ENCODE measurements at regions not wholly inside any gene's neighbourhood (a gene's known extent, or its start where the extent isn't known, plus 50 kb on each side); places are given as distances from the start of the nearest gene placed in this dataset.
"Not testable (repeated sequence)": the region's sequence is repeated elsewhere in the genome, so short reads cannot be mapped to it uniquely, and the experiment has no call there.

DNA sequence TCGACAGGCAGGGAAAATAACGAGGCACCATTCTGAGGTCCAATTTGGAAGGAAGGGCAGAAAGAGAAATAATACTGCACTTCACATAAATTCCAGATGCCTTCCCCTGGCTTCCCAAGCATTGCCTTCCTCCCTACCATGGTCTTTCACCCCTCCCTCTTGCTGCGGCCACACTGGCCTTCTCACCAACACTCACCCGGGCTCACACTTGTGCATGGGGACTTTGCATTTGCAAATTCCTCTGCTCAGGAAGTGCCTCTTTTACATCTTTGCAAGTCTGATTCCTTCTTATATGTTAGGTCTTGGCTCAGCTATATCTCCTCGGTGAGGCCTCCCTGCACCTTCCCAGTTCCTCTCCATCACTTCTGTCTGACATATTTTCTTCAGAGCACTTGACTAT lies 199.4 kb downstream of the CHIC2 start:
- no peak for DNase-seq

DNA sequence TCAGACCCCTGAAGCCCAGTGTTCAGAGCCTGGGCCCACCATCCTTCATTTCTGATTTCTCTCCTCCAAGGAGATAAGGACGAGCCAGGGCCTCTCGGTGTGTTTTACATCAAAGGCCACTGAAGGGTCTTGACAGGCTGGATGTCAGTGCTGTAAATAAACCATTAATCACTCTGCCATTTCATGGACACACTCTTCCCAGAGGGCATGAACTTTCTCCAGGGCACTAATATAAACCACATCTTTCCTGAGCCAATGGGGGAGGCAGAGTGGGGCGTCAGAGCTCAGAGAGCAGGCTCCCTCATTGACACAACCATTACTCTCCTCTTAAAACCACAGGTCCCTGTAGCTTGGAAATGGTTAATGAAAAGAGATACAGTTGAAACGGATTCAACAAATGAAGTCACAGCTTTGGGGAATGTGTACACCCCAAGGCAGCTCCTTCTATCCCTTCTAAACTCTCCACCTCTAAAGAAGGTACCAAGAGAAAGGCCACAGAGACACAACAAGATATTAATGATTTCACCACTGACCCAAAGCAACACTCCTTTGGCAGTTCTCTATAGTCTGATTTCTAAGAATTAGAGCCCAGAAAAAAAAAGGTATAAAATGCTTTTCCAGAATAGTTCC lies 200.6 kb downstream of the CHIC2 start:
- DNase-seq = no peak

DNA sequence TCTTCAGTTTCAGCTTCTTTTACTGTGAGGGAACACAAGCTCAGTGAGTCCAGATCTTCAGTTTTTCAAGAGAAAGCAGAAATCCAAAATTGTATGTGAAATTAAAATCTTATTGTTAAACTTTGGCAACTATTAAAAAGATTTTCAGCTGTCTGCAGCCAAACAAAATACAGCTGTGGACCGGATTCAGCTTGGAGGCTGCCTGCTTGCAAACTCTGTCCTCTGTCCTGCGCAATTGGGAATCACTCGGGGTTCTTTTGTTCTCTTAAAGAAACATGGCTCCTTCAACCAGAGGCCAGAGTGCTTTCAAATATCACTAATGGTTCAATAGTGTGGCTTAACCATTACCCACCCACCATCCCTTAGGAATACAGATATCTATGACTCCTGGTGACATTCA lies 201.2 kb downstream of the CHIC2 start:
- no peak for DNase-seq

DNA sequence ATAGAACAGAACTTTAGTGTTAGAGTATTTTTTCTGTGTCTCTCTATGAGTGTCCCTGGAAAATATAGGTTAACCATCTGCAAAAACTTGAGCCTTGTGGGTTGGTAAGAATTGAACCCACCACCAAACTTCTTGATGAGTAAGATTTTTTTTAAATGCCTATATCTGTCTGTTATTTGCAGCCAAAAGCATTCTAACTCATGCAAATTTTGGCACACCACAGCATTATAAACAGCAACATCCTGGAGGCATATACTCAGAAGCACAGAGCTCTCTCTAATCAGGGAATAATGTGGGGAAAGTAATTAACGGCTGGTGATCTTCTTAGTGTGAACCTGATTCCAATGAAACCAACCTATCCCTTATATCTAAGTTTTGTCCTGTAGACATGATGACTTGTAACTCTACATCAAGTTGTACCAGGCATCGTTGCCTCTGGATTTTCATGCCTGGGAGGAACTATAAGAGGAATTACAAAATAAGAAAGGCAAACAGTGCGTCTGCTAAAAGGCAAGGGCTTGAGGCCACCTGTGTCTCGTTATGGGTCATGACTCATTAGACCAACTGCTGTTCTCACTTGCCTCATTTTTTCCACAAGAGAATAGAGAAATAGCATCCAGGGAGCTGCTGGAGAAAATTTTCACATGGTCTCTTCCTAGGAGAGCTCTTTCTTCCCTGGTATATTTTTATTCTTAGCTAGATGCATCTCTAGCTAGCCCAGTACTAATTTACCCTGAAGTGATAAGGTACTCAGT lies 202.4 kb downstream of the CHIC2 start:
- DNase-seq = no peak

DNA sequence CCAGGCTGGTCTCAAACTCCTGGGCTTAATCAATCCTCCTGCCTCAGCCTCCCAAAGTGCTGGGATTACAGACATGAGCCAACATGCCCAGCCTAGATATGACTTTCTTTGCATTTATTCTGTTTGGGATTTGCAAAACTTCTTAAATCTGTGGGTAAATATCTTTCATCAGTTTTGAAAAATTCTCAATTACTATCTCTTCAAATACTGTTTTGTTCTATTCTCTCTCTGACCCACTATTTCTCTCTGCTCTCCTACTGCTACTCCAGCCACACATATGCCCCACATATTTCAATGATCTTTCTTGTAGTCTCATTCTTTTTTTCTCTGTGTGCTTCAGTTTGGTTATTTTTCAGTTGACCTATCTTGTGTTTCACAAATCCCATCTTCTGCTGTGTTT lies 205.1 kb downstream of the CHIC2 start:
- DNase-seq = no peak

DNA sequence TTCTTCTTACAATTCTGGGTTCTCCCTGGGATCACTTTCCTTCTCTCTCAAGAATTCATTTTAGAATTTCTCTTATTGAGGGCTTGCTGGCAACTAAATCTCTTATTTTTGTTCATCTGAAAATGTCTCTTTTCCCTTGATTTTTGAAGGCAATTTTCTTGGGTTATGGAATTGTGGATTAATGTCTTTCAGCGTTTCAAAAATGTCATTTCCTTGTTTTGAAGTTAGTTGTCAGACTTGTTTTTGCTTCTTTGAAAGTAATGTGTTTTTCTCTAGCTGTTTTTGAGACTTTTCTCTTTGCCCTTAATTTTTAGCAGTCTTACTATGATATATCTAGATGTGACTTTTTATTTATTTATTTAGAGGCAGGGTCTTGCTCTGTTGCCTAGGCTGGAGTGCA lies 205.7 kb downstream of the CHIC2 start:
- DNase-seq = no peak

DNA sequence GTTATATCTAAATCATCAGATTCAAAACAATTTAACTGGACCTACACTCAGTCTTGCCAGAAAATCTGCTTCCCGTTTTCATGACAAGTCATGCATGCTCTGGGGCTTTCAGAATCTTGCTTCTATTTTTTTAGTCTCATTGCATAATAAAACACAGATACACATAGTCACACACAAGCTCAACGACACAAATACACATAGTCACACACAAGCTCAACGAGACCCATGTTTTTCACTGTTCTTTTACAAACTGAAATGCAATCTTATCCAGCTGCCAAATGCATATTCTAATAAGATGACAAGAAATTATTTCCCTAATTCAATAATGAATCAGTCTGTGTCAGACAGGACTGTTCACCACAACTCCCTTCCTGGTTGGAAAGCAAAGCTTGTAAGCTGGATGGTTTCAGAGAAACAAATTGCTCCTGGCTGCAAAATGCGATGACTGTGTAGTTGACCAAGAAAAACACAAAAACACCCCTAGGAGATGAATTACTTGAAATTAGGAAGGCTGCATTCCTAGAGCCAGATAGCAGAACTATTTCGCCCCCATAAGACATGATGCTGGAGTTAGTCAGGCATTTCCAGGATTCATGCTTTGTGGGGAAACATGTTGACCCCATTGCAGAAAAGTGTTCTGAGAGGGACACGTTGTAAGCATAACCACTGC lies 208.7 kb downstream of the CHIC2 start:
- no peak for DNase-seq

DNA sequence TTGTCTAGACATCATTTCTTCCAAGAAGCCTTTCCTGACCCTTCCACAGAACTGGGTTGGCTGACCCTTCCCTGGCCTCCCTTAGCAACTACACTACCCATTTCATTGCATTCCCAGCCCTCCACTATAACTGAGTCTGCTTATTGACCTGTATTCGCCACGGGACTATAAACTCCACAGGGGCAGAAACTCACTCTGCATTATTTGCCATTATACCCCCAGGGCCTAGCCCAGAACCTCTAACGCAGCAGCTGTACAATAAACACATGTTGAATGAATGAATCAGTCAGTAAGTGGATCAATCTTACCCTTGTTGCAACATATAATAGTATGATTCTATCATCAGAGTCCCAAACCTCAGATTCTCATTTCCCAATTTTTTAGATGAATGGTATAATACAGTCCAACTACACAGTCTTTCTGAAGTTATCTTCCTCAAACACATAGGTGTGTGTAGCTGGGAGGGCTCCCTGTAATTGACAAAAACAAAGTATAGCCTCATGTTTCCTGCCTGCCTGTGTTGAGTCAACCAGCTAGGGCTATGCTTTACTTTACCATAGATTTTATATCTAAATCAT lies 209.3 kb downstream of the CHIC2 start:
- DNase-seq = no peak

DNA sequence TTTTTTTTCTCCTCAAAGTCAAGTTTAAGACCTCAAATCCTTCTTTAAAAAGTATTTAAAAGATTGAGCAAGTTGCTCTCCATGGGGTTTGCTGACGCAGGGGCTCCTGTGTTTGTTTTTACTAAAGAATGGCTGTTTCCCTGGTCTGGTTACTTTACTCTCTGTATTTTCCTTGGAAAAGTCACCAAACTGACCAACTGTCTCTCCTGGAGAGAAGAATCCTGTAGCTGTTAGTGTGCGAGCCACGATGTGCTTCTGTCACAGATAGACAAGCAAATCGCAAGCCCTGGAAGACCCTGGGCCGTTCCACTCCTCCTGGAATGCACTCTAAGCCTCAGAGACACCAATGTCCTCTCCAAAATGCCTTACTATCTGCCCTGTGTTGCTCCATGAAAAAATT lies 212.1 kb downstream of the CHIC2 start:
- no peak for DNase-seq

DNA sequence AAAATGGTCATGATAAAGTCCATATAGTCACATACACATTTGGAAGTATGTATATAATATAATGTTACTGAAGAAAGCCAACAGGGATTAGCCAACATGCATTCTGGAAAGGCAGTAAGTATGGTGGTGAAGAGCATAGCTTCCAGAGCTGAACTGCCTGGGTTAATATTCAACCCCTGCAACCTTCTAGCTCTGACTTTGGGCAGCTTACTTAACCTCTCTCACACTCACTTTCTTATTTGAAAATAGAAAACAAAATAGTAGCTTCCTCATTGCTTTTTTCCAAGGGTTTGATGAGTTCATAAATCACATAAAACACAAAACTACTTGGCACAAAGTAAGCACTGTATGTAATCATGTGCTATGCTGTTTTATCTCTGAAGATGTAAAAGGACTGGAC lies 216.4 kb downstream of the CHIC2 start:
- DNase-seq = no peak

DNA sequence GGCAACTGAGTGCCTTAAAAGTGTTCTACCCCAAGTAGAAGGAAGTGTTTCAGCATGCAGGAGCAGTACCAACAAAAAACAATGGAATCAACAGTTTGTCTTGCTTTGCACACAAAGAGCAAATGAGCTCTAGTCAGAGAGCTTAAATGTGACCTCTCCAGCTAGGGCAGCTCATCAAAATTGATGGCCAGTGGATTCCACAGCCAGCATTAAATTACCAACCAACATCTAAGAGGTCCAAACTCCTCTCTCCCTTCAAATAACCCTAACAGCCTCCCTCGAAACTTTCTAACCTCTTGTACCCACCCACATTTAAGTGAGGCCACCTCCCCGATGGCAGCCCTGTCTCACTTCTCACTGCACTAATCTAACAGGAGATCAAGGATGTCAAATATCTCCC lies 219.9 kb downstream of the CHIC2 start:
- DNase-seq = no peak

DNA sequence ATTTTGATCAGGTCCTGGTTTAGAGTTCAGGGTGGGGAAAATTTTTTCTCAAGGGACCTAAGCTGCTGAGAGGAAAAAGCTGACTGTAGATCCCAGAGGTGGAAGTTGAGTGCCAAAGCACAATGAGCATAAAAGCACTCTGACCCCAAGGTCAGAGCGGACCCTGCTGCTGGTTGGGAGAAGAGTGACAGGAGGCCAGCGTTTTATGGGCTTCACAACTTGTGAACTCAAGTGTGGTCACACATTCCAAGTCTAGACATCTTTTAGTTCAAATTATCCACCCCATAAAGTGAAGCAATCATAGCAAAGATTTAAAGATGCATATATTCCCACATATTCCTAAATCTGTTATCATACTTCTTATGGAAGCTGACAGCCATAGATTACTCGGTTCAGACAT lies 220.3 kb downstream of the CHIC2 start:
- no peak for DNase-seq

DNA sequence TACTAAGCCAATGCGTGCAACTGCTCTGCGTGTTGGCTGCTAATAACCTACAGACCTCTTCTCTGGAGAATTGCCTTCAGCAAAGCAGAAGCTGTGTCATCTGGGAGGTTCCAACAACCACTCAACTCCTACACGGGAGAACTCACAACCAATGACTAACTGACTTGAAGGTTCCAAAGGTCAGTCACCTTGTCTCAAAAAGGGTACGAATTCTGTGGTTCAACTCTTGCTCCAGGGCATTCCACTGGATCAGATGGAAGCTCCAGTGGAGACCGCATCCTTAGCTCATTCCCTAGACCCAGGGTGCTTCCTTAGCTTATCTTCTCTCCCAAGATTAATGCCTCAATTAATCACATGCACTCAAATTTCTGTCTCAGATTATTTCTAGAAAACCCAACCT lies 222.7 kb downstream of the CHIC2 start:
- DNase-seq = no peak

DNA sequence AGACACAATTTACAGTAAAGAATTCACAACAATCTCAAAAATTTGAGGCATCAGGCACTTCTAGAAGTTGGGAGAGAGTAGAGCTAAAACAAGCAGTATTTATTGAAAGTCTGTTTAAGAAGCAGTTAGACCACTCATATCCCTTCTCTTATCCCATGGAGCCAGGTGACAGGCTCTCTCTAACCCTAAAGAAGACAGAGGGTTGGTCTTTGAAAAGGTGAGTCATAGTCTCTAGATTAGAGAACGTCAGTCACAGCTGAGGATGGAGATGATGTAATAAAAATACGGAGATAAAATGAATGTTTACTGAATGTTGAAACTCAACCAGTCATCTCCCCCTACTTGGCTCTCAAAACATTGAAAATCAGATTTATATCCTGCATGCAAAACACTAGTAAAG lies 223.8 kb downstream of the CHIC2 start:
- DNase-seq = no peak

DNA sequence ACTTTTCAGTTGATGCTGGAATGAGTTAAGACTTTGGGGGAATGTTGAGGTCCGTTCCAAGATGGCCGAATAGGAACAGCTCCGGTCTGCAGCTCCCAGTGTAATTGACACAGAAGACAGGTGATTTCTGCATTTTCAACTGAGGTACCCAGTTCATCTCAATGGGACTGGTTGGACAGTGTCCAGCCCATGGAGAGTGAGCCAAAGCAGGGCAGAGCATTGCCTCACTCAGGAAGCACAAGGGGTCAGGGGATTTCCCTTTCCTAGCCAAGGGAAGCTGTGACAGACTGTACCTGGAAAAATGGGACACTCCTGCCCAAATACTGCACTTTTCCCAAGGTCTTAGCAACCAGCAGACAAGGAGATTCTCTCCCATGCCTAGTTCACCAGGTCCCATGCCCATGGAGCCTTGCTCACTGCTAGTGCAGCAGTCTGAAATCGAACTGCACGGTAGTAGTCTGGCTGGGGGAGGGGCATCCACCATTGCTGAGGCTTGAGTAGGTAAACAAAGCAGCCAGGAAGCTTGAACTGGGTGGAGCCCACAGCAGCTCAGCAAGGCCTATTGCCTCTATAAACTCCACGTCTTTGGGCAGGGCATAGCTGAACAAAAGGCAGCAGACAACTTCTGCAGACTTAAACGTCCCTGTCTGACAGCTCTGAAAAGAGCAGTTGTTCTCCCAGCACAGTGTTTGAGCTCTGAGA lies 231.0 kb downstream of the CHIC2 start:
- DNase-seq = not testable (repeated sequence)

DNA sequence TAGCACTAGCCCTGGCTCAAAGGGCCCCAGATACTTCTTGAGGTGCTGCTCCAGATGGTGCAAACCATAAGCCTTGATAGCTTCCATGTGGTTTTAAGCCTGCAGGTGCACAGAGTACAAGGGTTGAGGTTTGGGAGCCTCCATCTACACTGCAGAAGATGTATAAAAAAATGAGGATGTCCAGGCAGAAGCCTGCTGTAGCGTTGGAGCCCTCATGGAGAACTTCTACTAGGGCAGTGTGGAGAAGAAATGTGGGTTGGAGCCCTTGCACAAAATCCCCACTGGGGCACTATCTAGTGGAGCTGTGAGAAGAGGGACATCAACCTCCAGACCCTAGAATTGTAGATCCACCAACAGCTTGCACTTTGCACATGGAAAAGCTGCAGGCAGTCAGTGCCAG lies 231.9 kb downstream of the CHIC2 start:
- DNase-seq = no peak

DNA sequence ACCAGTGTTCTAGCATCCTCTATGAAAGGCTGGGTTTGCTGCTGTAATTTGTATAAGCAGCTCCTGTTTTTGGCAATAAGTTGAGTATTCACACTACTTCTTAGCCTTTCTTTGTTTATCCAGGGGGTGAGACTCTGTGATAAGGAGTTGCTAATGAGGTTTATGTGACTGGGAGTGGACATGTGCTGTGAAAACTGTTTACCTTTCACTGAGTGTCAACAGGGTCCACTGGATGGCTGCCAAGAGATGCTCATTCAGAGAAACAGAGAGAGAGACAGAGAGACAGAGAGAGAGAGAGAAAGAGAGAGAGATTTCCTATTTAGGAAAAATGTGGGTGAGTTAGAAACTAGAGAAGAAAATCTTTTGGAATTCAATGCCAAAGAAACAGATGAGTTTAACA lies 233.9 kb downstream of the CHIC2 start:
- DNase-seq = no peak

DNA sequence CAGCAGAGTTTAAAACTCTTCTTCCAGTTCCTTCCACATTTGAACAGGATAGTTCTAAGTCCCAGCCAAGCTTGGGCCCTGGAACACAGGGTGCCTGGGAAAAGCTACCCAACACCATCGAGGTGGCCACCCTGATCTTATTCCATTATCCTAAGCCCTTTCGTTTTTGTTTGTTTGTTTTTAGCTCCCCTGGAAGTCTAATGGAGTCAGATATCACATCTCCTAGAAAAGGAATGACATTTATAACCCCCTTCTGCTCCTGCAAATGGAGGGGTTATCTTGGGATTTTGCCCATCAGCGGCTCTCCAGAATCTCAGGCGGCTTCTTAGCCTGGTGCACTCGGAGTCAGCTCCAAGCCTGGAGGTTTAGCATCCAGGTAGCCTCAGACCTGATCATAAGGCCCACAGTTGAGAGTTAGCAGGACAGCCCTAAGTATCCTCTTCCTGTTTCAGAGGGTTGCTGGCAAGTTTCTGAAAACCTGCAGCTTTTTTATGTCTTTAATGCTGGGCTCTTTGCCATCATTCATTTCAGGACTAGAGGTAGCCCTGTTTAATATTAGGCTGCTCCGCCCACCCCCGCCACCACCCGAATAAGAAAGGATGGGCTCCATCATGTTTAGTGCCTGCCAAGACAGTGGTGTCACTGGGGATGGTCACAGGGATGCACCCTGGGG lies 230.0 kb upstream of the LNX1 start:
- DNase-seq = no peak

DNA sequence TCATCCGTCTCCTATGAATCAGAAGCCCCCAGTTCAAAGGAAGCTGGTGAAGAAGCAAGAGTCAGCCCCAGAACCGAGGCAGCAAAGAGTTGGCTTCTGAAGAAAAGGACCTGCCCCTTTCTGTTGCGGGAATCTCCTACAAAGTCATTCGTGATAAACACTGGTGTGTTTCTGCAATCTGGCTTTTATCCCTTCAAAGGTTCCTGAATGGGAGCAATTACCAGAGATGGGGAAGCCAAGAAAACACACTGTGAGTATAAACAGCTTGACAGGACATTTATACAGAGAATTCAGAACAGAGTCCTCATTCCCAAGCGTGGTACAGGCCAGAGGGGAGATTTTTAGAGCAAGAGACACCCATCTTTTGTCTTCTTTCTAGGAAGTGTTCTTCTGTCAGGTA lies 226.8 kb upstream of the LNX1 start:
- DNase-seq = no peak

DNA sequence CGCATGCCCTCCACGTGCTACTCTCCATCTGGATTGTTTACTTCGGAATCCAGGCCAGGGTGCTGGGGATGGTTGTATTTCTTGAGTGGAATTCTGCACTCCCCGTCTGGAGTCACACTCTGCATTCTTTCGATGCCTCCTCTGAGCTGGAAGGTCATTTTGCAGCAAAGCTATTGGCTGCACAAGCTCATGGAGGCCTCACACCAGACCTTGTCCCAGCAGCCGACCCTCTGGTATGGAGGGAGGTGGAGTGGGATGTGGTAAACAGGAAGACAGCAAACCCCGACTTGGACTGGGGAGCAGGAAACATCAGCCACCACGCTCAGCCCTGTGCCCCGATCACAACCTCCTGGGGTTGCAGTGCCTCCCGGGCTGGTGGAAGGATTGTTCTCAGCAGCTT lies 225.3 kb upstream of the LNX1 start:
- no peak for DNase-seq

DNA sequence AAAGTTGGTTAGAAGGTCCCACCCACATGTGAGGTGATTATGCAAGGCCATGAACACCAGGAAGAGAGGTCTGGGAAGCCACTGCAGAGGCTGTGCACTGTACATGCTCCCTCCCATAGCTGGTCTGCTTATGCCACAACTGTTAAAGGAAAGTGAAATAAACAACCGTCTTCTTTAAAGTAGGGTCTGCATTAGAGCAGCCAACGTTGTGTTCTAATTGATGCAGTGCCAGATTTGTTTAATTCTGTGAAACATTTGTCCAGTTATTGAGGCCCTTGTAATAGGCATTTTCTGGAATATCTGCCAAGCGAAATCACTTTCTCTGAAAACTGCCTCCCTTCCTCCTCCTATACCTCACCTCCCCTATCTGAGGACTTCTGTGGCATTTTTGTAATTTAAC lies 224.0 kb upstream of the LNX1 start:
- no peak for DNase-seq

DNA sequence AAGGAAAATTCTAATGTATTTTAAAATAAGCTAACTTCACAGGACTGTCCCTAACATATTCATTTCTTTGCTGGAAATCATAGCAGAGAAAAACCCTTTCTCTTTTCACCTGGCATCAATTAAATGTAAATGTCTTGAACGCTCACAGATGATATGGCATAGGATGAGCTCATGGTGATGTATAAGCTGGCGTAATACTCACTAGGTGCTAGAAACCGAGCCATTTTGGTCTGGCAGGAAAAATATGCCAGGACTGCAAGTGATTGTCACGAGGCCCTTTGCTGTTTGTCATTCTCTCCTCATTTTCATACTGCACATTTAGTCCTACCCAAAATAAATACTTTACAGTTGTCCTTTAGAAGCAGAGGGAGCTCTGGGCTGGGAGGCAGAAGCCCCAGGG lies 222.7 kb upstream of the LNX1 start:
- DNase-seq = no peak

DNA sequence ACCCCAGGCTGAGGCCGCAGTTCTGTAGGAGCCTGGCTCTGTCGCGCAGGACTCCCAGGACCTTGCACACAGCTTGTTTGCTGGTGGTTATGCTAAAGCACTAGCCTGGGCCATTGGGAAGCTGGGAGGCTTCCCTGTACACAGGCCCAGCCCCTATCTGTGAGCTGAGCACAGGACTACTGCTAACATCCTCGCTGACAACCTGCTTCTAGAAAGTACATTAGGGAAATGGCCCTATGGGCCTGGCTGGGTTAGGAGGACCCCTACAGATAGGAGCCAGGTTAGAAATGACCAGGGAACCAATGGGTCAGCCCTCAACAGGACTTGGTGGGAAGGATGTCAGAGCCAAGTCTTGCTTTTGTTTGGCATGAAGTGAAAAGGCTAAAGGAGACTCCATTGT lies 219.4 kb upstream of the LNX1 start:
- DNase-seq = no peak

Measured in activated CD4-positive, alpha-beta T cell treated with anti-CD3 and anti-CD28 coated beads, Interleukin-2, Interleukin-6, amounts not matched to agents 100 ng/mL and 50 ng/mL, durations not matched to agents 16 hours and 8 hours (primary cell).